ENCODE measurements at regions not wholly inside any gene's neighbourhood (a gene's known extent, or its start where the extent isn't known, plus 50 kb on each side); places are given as distances from the start of the nearest gene placed in this dataset.

DNA sequence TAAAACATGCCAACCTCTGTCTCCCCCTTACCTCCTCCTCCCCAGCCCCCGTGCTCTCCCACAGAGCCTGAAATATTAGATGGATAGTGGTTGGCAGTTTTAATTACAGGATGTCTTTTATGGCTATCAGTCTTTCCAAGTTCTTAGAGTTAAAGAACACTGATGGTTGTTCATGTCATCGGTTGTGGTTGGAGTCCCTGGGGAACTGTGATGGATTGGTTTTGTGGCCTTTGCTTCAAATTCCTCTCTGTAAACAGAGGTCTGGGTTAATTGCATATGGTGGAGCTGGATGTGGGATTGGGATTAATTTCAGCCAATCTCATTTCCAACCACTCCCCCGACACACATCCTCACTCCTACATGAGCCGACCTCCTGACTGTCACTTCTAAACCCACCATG lies 164.5 kb upstream of the PROK2 start:
- TF ChIP-seq SIN3A (IDR thresholded peaks at IDR 0.05; ENCODE audit: borderline replicate concordance, low read depth, low read length) (no peak), POLR2AphosphoS5 (IDR thresholded peaks at IDR 0.05; ENCODE audit: low read depth, low read length) (no peak), GATA2 (CRISPR knock-in tag; IDR thresholded peaks at IDR 0.05) (no peak), RFX5 (IDR thresholded peaks at IDR 0.05; ENCODE audit: low read length) (no peak), RXRA (IDR thresholded peaks at IDR 0.05; ENCODE audit: borderline replicate concordance, low read depth) (no peak), TAF1 (IDR thresholded peaks at IDR 0.05; ENCODE audit: borderline replicate concordance, low read depth, low read length) (no peak), MXI1 (IDR thresholded peaks at IDR 0.05; ENCODE audit: low read depth, low read length) (no peak), EZH2phosphoT487 (IDR thresholded peaks at IDR 0.05; ENCODE audit: borderline replicate concordance, low read depth) (no peak), NRF1 (IDR thresholded peaks at IDR 0.05; ENCODE audit: low read depth, low read length) (no peak)
- TF ChIP-seq, protein P1, sequence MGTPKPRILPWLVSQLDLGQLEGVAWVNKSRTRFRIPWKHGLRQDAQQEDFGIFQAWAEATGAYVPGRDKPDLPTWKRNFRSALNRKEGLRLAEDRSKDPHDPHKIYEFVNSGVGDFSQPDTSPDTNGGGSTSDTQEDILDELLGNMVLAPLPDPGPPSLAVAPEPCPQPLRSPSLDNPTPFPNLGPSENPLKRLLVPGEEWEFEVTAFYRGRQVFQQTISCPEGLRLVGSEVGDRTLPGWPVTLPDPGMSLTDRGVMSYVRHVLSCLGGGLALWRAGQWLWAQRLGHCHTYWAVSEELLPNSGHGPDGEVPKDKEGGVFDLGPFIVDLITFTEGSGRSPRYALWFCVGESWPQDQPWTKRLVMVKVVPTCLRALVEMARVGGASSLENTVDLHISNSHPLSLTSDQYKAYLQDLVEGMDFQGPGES (IDR thresholded peaks at IDR 0.05; ENCODE audit: low read depth, low read length): no peak
- TF ChIP-seq, protein P2, sequence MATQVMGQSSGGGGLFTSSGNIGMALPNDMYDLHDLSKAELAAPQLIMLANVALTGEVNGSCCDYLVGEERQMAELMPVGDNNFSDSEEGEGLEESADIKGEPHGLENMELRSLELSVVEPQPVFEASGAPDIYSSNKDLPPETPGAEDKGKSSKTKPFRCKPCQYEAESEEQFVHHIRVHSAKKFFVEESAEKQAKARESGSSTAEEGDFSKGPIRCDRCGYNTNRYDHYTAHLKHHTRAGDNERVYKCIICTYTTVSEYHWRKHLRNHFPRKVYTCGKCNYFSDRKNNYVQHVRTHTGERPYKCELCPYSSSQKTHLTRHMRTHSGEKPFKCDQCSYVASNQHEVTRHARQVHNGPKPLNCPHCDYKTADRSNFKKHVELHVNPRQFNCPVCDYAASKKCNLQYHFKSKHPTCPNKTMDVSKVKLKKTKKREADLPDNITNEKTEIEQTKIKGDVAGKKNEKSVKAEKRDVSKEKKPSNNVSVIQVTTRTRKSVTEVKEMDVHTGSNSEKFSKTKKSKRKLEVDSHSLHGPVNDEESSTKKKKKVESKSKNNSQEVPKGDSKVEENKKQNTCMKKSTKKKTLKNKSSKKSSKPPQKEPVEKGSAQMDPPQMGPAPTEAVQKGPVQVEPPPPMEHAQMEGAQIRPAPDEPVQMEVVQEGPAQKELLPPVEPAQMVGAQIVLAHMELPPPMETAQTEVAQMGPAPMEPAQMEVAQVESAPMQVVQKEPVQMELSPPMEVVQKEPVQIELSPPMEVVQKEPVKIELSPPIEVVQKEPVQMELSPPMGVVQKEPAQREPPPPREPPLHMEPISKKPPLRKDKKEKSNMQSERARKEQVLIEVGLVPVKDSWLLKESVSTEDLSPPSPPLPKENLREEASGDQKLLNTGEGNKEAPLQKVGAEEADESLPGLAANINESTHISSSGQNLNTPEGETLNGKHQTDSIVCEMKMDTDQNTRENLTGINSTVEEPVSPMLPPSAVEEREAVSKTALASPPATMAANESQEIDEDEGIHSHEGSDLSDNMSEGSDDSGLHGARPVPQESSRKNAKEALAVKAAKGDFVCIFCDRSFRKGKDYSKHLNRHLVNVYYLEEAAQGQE (IDR thresholded peaks at IDR 0.05; ENCODE audit: low read depth, low read length): no peak
- TF ChIP-seq, protein P3, sequence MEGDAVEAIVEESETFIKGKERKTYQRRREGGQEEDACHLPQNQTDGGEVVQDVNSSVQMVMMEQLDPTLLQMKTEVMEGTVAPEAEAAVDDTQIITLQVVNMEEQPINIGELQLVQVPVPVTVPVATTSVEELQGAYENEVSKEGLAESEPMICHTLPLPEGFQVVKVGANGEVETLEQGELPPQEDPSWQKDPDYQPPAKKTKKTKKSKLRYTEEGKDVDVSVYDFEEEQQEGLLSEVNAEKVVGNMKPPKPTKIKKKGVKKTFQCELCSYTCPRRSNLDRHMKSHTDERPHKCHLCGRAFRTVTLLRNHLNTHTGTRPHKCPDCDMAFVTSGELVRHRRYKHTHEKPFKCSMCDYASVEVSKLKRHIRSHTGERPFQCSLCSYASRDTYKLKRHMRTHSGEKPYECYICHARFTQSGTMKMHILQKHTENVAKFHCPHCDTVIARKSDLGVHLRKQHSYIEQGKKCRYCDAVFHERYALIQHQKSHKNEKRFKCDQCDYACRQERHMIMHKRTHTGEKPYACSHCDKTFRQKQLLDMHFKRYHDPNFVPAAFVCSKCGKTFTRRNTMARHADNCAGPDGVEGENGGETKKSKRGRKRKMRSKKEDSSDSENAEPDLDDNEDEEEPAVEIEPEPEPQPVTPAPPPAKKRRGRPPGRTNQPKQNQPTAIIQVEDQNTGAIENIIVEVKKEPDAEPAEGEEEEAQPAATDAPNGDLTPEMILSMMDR (IDR thresholded peaks at IDR 0.05): no peak
